Activated T-cell treated with anti-CD3 and anti-CD28 coated beads, Interleukin-2, amount 50 U/mL, for 72 hours (primary cell): ENCODE measurements at regions not wholly inside any gene's neighbourhood (a gene's known extent, or its start where the extent isn't known, plus 50 kb on each side); places are given as distances from the start of the nearest gene placed in this dataset.

Experiments
- ATAC-seq, 2 donors: fragments of 150-1000 bp; cut with Tn5 transposase; replicated peaks in 1 of 2; 2 replicates each; pipeline ENCODE4 v1.10.0; 2021; ENCODE audit warnings: moderate library complexity in 2 of 2, mild to moderate bottlenecking in 1 of 2
- DNase-seq, 2 donors: peaks; one replicate each; pipeline ENCODE4 v3.0.0; 2021 to 2022; ENCODE audit warnings: mixed read lengths in 1 of 2
- H3K27ac Mint-ChIP-seq: one replicate; pipeline ENCODE4 v1.8.0; 2022; ENCODE audit warnings: mild to moderate bottlenecking, moderate library complexity, mixed read lengths
- H3K27me3 Mint-ChIP-seq: one replicate; pipeline ENCODE4 v1.8.0; 2022; ENCODE audit warnings: low read depth, mixed read lengths
- H3K36me3 Mint-ChIP-seq, 2 donors: one replicate each; pipeline ENCODE4 v1.8.0; 2022; ENCODE audit warnings: mixed read lengths in 2 of 2, mild to moderate bottlenecking in 1 of 2; ENCODE audit not compliant: insufficient read depth in 2 of 2
- H3K4me1 Mint-ChIP-seq: one replicate; pipeline ENCODE4 v1.8.0; 2022; ENCODE audit warnings: low read depth, mixed read lengths
- H3K4me3 Mint-ChIP-seq, 2 donors: one replicate each; pipeline ENCODE4 v1.8.0; 2022; ENCODE audit warnings: mild to moderate bottlenecking in 2 of 2, mixed read lengths in 2 of 2, moderate library complexity in 2 of 2
- H3K9me3 Mint-ChIP-seq, 2 donors: one replicate each; pipeline ENCODE4 v1.8.0; 2022; ENCODE audit warnings: mixed read lengths in 2 of 2

DNA sequence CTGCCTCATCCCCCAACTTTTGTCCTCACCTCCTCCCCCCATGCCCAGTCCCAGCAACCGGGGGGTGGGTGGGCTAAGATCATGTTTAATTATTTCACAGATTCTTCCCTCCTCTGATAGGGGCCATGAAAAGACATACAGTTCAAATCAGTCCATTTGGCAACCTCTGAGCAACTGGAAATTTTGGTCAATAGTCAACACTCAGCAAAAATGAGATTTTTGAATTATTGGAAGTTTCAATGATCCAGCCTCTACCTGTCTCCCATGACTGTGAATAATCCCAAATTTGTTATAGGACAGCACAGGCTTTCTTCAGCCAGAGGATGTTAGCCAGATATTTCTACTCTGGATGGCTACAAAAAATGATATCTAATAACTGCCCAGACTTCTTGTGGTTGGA, 549.9 kb downstream of the TNS1 start:
- ATAC-seq (no peak), DNase-seq (no peak)
- no peaks in the 10 kb centered on the region for H3K4me1 Mint-ChIP-seq
- no peak overlapping the region for H3K4me3 Mint-ChIP-seq
- H3K27me3 Mint-ChIP-seq: no peaks in the 10 kb centered on the region
- no peak overlapping the region for H3K27ac Mint-ChIP-seq
- H3K9me3 Mint-ChIP-seq: peaks cover 2 to 4% of the 10 kb centered on the region in 2 donors
- H3K36me3 Mint-ChIP-seq: peaks cover 0 to 2% of the 10 kb centered on the region in 2 donors

GRCh38 chr2:217451666-217452065, 551.1 kb downstream of the TNS1 start:
- H3K4me3 Mint-ChIP-seq: no peak overlapping the region
- no peaks in the 10 kb centered on the region for H3K36me3 Mint-ChIP-seq
- no peak overlapping the region for H3K27ac Mint-ChIP-seq
- H3K4me1 Mint-ChIP-seq: no peaks in the 10 kb centered on the region
- ATAC-seq: no peak
- no peaks in the 10 kb centered on the region for H3K27me3 Mint-ChIP-seq
- DNase-seq: no peak
- no peaks in the 10 kb centered on the region for H3K9me3 Mint-ChIP-seq

GRCh38 chr2:217449444-217449843, 553.4 kb downstream of the TNS1 start:
- no peaks in the 10 kb centered on the region for H3K36me3 Mint-ChIP-seq
- H3K9me3 Mint-ChIP-seq: no peaks in the 10 kb centered on the region
- no peak overlapping the region for H3K4me3 Mint-ChIP-seq
- H3K27me3 Mint-ChIP-seq: no peaks in the 10 kb centered on the region
- H3K4me1 Mint-ChIP-seq: no peaks in the 10 kb centered on the region
- ATAC-seq (no peak), DNase-seq (no peak)
- H3K27ac Mint-ChIP-seq: no peak overlapping the region

DNA sequence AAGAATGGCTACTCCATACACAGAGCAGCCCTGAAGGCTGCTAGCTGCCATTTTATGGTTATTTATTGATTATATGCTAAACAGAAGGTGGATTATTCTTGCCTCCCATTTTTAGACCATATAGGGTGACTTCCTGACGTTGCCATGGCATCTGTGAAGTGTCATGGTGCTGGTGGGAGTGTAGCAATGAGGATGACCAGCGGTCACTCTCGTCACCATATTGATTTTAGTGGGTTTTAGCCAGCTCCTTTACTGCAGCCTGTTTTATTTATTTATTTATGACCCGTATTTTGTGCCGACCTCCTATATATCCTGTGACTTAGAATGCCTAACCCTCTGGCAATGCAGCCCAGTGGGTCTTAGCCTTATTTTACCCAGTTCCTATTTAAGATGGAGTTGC, 553.9 kb downstream of the TNS1 start:
- H3K27me3 Mint-ChIP-seq: no peaks in the 10 kb centered on the region
- ATAC-seq (no peak), DNase-seq (no peak)
- H3K4me3 Mint-ChIP-seq: no peak overlapping the region
- H3K4me1 Mint-ChIP-seq: no peaks in the 10 kb centered on the region
- H3K9me3 Mint-ChIP-seq: no peaks in the 10 kb centered on the region
- H3K36me3 Mint-ChIP-seq: no peaks in the 10 kb centered on the region
- H3K27ac Mint-ChIP-seq: no peak overlapping the region

DNA sequence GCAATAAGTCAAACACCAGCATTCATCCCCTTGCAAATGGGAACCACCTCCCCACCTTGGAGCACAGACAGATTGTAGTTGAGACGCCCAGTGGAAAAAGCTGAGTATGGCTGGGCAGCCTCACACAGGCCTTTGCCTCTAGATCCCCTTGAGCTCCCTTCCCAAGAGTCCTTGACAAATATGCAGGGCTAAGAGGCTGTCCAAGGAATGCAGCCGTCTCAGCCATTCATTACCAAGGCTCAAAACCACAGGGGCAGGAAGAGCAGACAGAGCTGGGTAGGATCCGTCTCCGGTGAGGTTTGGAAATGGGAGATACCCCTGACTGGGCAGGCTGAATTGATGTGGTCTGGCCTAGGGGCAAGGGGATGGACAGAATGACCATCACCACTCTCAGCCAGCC, 557.1 kb downstream of the TNS1 start:
- DNase-seq (no peak), ATAC-seq (no peak)
- Mint-ChIP-seq H3K36me3 (no peaks in the 10 kb centered on the region), H3K27ac (no peak overlapping the region), H3K4me1 (no peaks in the 10 kb centered on the region), H3K9me3 (peaks cover 0 to 2% of the 10 kb centered on the region in 2 donors), H3K4me3 (no peak overlapping the region), H3K27me3 (no peaks in the 10 kb centered on the region)

- Mint-ChIP-seq H3K9me3 (peaks cover 0 to 2% of the 10 kb centered on the region in 2 donors), H3K4me3 (no peak overlapping the region), H3K4me1 (no peaks in the 10 kb centered on the region), H3K27ac (no peak overlapping the region), H3K27me3 (no peaks in the 10 kb centered on the region), H3K36me3 (no peaks in the 10 kb centered on the region)
- ATAC-seq: no peak
- DNase-seq: no peak
These were observed 557.9 kb downstream of the TNS1 start for GRCh38 chr2:217444932-217445331.

DNA sequence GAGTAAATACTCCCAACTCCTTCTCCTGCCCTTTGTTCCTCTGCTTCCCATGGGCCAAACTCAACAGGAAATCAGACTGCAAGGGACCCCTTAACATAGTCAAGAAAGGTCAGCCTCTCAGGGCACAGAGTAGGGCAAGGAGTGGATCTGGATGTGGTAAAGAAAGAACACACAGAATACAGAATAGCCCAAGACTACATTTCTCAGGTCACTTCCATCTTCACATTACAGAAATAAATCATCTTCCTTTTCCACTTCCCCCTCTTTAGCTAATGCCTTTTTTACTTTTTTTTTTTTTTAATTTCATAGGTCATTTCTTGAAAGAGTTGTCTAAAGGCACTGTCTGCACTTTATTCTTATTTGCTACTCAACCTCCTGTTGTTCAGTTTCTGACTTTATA, 558.3 kb downstream of the TNS1 start:
- Mint-ChIP-seq H3K27me3 (no peaks in the 10 kb centered on the region), H3K4me3 (no peak overlapping the region), H3K9me3 (peaks cover 0 to 2% of the 10 kb centered on the region in 2 donors), H3K27ac (no peak overlapping the region), H3K4me1 (no peaks in the 10 kb centered on the region), H3K36me3 (no peaks in the 10 kb centered on the region)
- no peak for DNase-seq
- no peak for ATAC-seq

GRCh38 chr2:217443601-217444000, 559.2 kb downstream of the TNS1 start:
- H3K27ac Mint-ChIP-seq: no peak overlapping the region
- ATAC-seq (no peak), DNase-seq (no peak)
- no peaks in the 10 kb centered on the region for H3K27me3 Mint-ChIP-seq
- no peaks in the 10 kb centered on the region for H3K4me1 Mint-ChIP-seq
- H3K4me3 Mint-ChIP-seq: no peak overlapping the region
- no peaks in the 10 kb centered on the region for H3K36me3 Mint-ChIP-seq
- H3K9me3 Mint-ChIP-seq: peaks cover 0 to 2% of the 10 kb centered on the region in 2 donors

DNA sequence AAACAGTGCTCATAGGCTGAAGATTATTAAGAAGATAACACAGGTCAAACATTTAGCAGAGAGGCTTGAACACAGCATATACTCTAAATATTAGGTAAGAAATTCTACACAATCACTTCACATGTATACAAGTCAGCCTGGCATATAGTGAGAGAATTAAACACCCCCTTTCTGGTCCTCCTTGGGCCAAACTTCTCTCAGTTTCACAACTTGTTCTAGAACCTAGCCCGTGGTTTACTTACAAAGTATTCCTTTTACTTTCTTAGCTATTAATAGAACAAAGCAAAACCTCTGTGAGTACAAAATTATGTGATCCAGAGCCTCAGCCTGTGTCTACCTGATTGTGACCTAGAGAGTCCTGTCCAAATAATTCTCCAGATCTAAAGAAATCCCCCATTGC, 562.8 kb downstream of the TNS1 start:
- Mint-ChIP-seq H3K9me3 (peaks cover 0 to 2% of the 10 kb centered on the region in 2 donors), H3K4me3 (no peak overlapping the region), H3K4me1 (no peaks in the 10 kb centered on the region), H3K27me3 (no peaks in the 10 kb centered on the region), H3K27ac (no peak overlapping the region), H3K36me3 (no peaks in the 10 kb centered on the region)
- no peak for DNase-seq
- ATAC-seq: no peak

- H3K9me3 Mint-ChIP-seq: peaks cover 0 to 2% of the 10 kb centered on the region in 2 donors
- no peak overlapping the region for H3K4me3 Mint-ChIP-seq
- no peak for DNase-seq
- peaks cover 5% of the 10 kb centered on the region for H3K4me1 Mint-ChIP-seq
- no peaks in the 10 kb centered on the region for H3K36me3 Mint-ChIP-seq
- H3K27me3 Mint-ChIP-seq: no peaks in the 10 kb centered on the region
- ATAC-seq: no peak
- no peak overlapping the region for H3K27ac Mint-ChIP-seq
These were observed 564.0 kb downstream of the TNS1 start for GRCh38 chr2:217438821-217439220.

DNA sequence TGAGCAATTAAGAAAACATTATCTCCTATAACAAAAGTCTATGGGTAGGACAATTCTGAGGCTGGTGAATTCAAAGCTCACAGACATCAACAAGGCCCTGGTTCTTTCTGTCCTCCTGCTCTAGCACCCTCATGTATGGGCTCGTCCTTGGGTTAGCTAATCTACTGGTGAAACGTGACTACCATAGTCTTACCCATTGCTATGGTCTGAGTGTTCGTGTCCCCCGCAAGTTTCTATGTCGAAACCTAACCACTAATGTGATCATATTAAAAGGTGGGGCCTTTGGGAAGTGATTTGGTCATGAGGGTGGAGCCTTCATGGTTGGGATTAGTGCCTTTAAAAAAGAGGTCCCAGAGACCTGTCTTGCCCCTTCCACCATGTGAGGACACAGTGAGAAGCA, 564.7 kb downstream of the TNS1 start:
- Mint-ChIP-seq H3K4me3 (no peak overlapping the region), H3K27me3 (no peaks in the 10 kb centered on the region), H3K27ac (no peak overlapping the region), H3K9me3 (peaks cover 0 to 2% of the 10 kb centered on the region in 2 donors), H3K36me3 (no peaks in the 10 kb centered on the region), H3K4me1 (peaks cover 11% of the 10 kb centered on the region)
- DNase-seq (no peak), ATAC-seq (no peak)

GRCh38 chr2:217437290-217437870, 565.4 kb downstream of the TNS1 start:
- no peak for DNase-seq
- no peak overlapping the region for H3K27ac Mint-ChIP-seq
- H3K4me3 Mint-ChIP-seq: no peak overlapping the region
- no peaks in the 10 kb centered on the region for H3K36me3 Mint-ChIP-seq
- ATAC-seq: no peak
- H3K9me3 Mint-ChIP-seq: no peaks in the 10 kb centered on the region
- no peaks in the 10 kb centered on the region for H3K27me3 Mint-ChIP-seq
- H3K4me1 Mint-ChIP-seq: peaks cover 11% of the 10 kb centered on the region

- H3K9me3 Mint-ChIP-seq: no peaks in the 10 kb centered on the region
- ATAC-seq (no peak), DNase-seq (no peak)
- H3K36me3 Mint-ChIP-seq: no peaks in the 10 kb centered on the region
- no peak overlapping the region for H3K27ac Mint-ChIP-seq
- H3K4me1 Mint-ChIP-seq: peaks cover 11% of the 10 kb centered on the region
- H3K4me3 Mint-ChIP-seq: no peak overlapping the region
- no peaks in the 10 kb centered on the region for H3K27me3 Mint-ChIP-seq
These were observed 566.4 kb downstream of the TNS1 start for GRCh38 chr2:217436386-217436785.

- no peaks in the 10 kb centered on the region for H3K27me3 Mint-ChIP-seq
- no peak overlapping the region for H3K4me3 Mint-ChIP-seq
- ATAC-seq (peak; percentile 88 to 92), DNase-seq (peak; percentile 7 to 28)
- no peaks in the 10 kb centered on the region for H3K36me3 Mint-ChIP-seq
- H3K9me3 Mint-ChIP-seq: no peaks in the 10 kb centered on the region
- H3K27ac Mint-ChIP-seq: no peak overlapping the region
- peaks cover 11% of the 10 kb centered on the region for H3K4me1 Mint-ChIP-seq
These were observed 568.4 kb downstream of the TNS1 start for GRCh38 chr2:217434180-217434975.
